ENCODE measurements at regions not wholly inside any gene's neighbourhood (a gene's known extent, or its start where the extent isn't known, plus 50 kb on each side); places are given as distances from the start of the nearest gene placed in this dataset.

- Histone ChIP-seq H3K27me3 (ENCODE audit: control insufficient read depth, insufficient read depth, low read length) (no peaks in the 10 kb centered on the region), H3K4me3 (ENCODE audit: low read depth, low read length) (no peak overlapping the region), H3K36me3 (ENCODE audit: control insufficient read depth, insufficient read depth, low read length) (no peaks in the 10 kb centered on the region)
- TF ChIP-seq CTCF (IDR thresholded peaks at IDR 0.05; ENCODE audit: insufficient read depth, low read length, poor library complexity, severe bottlenecking) = no peak
- DNase-seq (ENCODE audit: low read depth) = no peak
Observed at GRCh38 chr5:168125445-168126199, 165.8 kb upstream of the WWC1 start.

- no peak for TF ChIP-seq CTCF (IDR thresholded peaks at IDR 0.05; ENCODE audit: insufficient read depth, low read length, poor library complexity, severe bottlenecking)
- H3K4me3 ChIP-seq (ENCODE audit: low read depth, low read length) = no peak overlapping the region
- no peaks in the 10 kb centered on the region for H3K36me3 ChIP-seq (ENCODE audit: control insufficient read depth, insufficient read depth, low read length)
- H3K27me3 ChIP-seq (ENCODE audit: control insufficient read depth, insufficient read depth, low read length) = no peaks in the 10 kb centered on the region
- DNase-seq (ENCODE audit: low read depth) = no peak
Observed at GRCh38 chr5:168126606-168127005, 164.8 kb upstream of the WWC1 start.

GRCh38 chr5:168128111-168128510 is 163.3 kb upstream of the WWC1 start:
- Histone ChIP-seq H3K27me3 (ENCODE audit: control insufficient read depth, insufficient read depth, low read length) (no peaks in the 10 kb centered on the region), H3K36me3 (ENCODE audit: control insufficient read depth, insufficient read depth, low read length) (no peaks in the 10 kb centered on the region), H3K4me3 (ENCODE audit: low read depth, low read length) (no peak overlapping the region)
- DNase-seq (ENCODE audit: low read depth) = no peak
- no peak for TF ChIP-seq CTCF (IDR thresholded peaks at IDR 0.05; ENCODE audit: insufficient read depth, low read length, poor library complexity, severe bottlenecking)

GRCh38 chr5:168128557-168128956 is 162.9 kb upstream of the WWC1 start:
- Histone ChIP-seq H3K27me3 (ENCODE audit: control insufficient read depth, insufficient read depth, low read length) (no peaks in the 10 kb centered on the region), H3K4me3 (ENCODE audit: low read depth, low read length) (no peak overlapping the region), H3K36me3 (ENCODE audit: control insufficient read depth, insufficient read depth, low read length) (no peaks in the 10 kb centered on the region)
- TF ChIP-seq CTCF (IDR thresholded peaks at IDR 0.05; ENCODE audit: insufficient read depth, low read length, poor library complexity, severe bottlenecking) = no peak
- no peak for DNase-seq (ENCODE audit: low read depth)

GRCh38 chr5:168131519-168131918 is 159.9 kb upstream of the WWC1 start:
- DNase-seq (ENCODE audit: low read depth) = no peak
- TF ChIP-seq CTCF (IDR thresholded peaks at IDR 0.05; ENCODE audit: insufficient read depth, low read length, poor library complexity, severe bottlenecking) = no peak
- no peaks in the 10 kb centered on the region for H3K36me3 ChIP-seq (ENCODE audit: control insufficient read depth, insufficient read depth, low read length)
- no peaks in the 10 kb centered on the region for H3K27me3 ChIP-seq (ENCODE audit: control insufficient read depth, insufficient read depth, low read length)
- H3K4me3 ChIP-seq (ENCODE audit: low read depth, low read length) = no peak overlapping the region

- no peaks in the 10 kb centered on the region for H3K36me3 ChIP-seq (ENCODE audit: control insufficient read depth, insufficient read depth, low read length)
- H3K4me3 ChIP-seq (ENCODE audit: low read depth, low read length) = no peak overlapping the region
- TF ChIP-seq CTCF (IDR thresholded peaks at IDR 0.05; ENCODE audit: insufficient read depth, low read length, poor library complexity, severe bottlenecking) = no peak
- no peaks in the 10 kb centered on the region for H3K27me3 ChIP-seq (ENCODE audit: control insufficient read depth, insufficient read depth, low read length)
- DNase-seq (ENCODE audit: low read depth) = no peak
Observed at GRCh38 chr5:168132241-168132641, 159.2 kb upstream of the WWC1 start.

Measured in kidney epithelial cell (primary cell).